Sigmoid colon (tissue), 6 donors: ENCODE measurements at regions not wholly inside any gene's neighbourhood (a gene's known extent, or its start where the extent isn't known, plus 50 kb on each side); places are given as distances from the start of the nearest gene placed in this dataset.
"Not testable (repeated sequence)": the region's sequence is repeated elsewhere in the genome, so short reads cannot be mapped to it uniquely, and the experiment has no call there.

Source experiments
- DNase-seq: peaks from one replicate; pipeline ENCODE4 v3.0.0-alpha.2; 2019
- H3K27ac ChIP-seq, 4 donors: fragments of 200-600 bp; sonication (generic); one replicate each; pipeline ENCODE4 v1.5.1; 2016 to 2019; ENCODE audit warnings: mild to moderate bottlenecking in 1 of 4
- H3K27me3 ChIP-seq, 3 donors: fragments of 200-600 bp; sonication (generic); one replicate each; pipeline ENCODE4 v1.5.1; 2019; ENCODE audit warnings: mild to moderate bottlenecking in 1 of 3
- H3K36me3 ChIP-seq, 4 donors: fragments of 200-600 bp; sonication (generic); one replicate each; pipeline ENCODE4 v1.5.1; 2016 to 2019
- H3K4me1 ChIP-seq, 4 donors: fragments of 200-600 bp; sonication (generic); one replicate each; pipeline ENCODE4 v1.5.1; 2017 to 2019
- H3K4me3 ChIP-seq, 4 donors: fragments of 200-600 bp; sonication (generic); one replicate each; pipeline ENCODE4 v1.5.1; 2017 to 2019; ENCODE audit warnings: mild to moderate bottlenecking in 2 of 4, moderate library complexity in 1 of 4
- H3K9me3 ChIP-seq, 4 donors: fragments of 200-600 bp in 3 of 4; sonication (generic) in 3 of 4; one replicate each; pipeline versions ENCODE4 v1.5.1 to v1.6.1; 2013 to 2019
- EP300 ChIP-seq, 4 donors: sonication (generic); formaldehyde crosslinking; IDR thresholded peaks; one replicate each; pipeline ENCODE4 v1.6.1; 2017; ENCODE audit warnings: antibody characterized with exemption in 4 of 4
- POLR2A ChIP-seq, 2 donors: fragments of 450-650 bp; IDR thresholded peaks; one replicate each; pipeline ENCODE4 v1.6.1; 2016; ENCODE audit warnings: antibody characterized with exemption in 2 of 2, mild to moderate bottlenecking in 2 of 2, moderate library complexity in 2 of 2
- POLR2AphosphoS5 ChIP-seq, 4 donors: sonication (generic); formaldehyde crosslinking; IDR thresholded peaks; one replicate each; pipeline ENCODE4 v1.6.1; 2017; ENCODE audit warnings: antibody characterized with exemption in 4 of 4
- whole genome bisulfite sequencing, 2 donors: extraction: QIAGEN DNeasy Blood & Tissue Kit; methylation state at CpG; one replicate each; pipeline ENCODE4 v1.1.7; 2013; 5-methylcytosine and 5-hydroxymethylcytosine counted together
- intact Hi-C: fragments of 100-400 bp; cut with DNase I; formaldehyde crosslinking; loops from one replicate; pipeline ENCODE4 v1.15.1; 2023
- TF ChIP-seq, protein P1 (sequence below), 4 experiments: fragments of 450-650 bp in 3 of 4; fragments of 200-600 bp in 1 of 4; IDR thresholded peaks; one replicate each; pipeline ENCODE4 v1.5.1; 2016 to 2019; ENCODE audit warnings: antibody characterized with exemption in 4 of 4, mild to moderate bottlenecking in 3 of 4, moderate library complexity in 2 of 4
- donor health status: healthy with polysubstance abuse.
- donor health status: healthy.

- H3K36me3 ChIP-seq, H3K4me1 ChIP-seq, DNase-seq, H3K27me3 ChIP-seq, intact Hi-C loops, H3K4me3 ChIP-seq, H3K9me3 ChIP-seq, H3K27ac ChIP-seq: not testable (repeated sequence)
- 75 to 82% methylated on average over 2 of the region's 2 CpGs for WGBS, 2 donors
These were observed 56.2 kb upstream of the TFPI start for GRCh38 chr2:187610450-187610849.

DNA sequence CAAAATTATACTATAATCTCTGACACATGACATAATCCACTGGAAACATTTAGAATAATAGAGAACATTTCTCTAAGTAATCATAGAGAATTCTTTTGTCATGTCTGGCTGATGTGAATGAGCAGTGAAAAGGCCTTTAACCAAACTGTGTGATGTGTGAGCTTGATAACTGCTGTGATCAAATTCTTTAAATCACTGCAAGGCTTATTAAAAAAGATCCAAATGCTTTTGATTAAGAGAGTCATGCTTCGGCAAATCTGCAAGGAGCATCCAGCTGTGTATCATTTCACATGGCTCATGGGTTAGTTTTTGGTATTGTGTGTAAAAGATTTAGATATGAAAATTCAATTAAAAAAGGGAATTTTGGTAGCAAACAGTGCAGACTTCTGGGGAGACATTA, 58.6 kb upstream of the TFPI start:
- H3K4me3 ChIP-seq, result no peak overlapping the region
- WGBS, 2 donors, result 89 to 91% methylated on average over 1 of the region's 1 CpG
- H3K27ac ChIP-seq, result no peak overlapping the region
- no peaks in the 10 kb centered on the region for H3K36me3 ChIP-seq
- H3K27me3 ChIP-seq, result no peaks in the 10 kb centered on the region
- intact Hi-C loops, result no loop called here
- TF ChIP-seq POLR2A (IDR thresholded peaks at IDR 0.05) (no peak), POLR2AphosphoS5 (IDR thresholded peaks at IDR 0.05) (no peak), EP300 (IDR thresholded peaks at IDR 0.05) (no peak)
- TF ChIP-seq, protein P1, sequence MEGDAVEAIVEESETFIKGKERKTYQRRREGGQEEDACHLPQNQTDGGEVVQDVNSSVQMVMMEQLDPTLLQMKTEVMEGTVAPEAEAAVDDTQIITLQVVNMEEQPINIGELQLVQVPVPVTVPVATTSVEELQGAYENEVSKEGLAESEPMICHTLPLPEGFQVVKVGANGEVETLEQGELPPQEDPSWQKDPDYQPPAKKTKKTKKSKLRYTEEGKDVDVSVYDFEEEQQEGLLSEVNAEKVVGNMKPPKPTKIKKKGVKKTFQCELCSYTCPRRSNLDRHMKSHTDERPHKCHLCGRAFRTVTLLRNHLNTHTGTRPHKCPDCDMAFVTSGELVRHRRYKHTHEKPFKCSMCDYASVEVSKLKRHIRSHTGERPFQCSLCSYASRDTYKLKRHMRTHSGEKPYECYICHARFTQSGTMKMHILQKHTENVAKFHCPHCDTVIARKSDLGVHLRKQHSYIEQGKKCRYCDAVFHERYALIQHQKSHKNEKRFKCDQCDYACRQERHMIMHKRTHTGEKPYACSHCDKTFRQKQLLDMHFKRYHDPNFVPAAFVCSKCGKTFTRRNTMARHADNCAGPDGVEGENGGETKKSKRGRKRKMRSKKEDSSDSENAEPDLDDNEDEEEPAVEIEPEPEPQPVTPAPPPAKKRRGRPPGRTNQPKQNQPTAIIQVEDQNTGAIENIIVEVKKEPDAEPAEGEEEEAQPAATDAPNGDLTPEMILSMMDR (IDR thresholded peaks at IDR 0.05), result no peak
- no peaks in the 10 kb centered on the region for H3K4me1 ChIP-seq
- H3K9me3 ChIP-seq, result no peaks in the 10 kb centered on the region
- DNase-seq, result no peak

DNA sequence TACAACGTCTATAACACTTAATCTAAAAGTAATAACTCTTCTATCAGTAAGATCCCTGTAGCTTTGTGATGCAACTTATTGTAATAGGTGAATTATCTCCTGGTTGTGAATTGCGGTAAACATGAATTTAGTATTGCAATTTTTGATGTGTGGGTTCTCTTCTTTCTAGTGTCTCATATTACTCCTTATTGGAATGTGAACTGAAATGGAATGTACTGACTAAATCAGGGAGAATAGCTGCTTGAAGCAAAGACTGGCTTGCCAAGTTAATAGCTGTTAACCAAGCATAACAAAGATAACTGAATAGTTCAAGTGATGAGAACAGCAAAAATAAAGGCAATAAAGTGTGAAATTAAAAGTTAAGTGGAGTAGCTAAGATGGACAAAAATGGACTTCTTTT, 60.5 kb upstream of the TFPI start:
- DNase-seq, result no peak
- Histone ChIP-seq H3K4me3 (no peak overlapping the region), H3K9me3 (no peaks in the 10 kb centered on the region), H3K4me1 (no peaks in the 10 kb centered on the region), H3K27ac (no peak overlapping the region), H3K27me3 (no peaks in the 10 kb centered on the region), H3K36me3 (no peaks in the 10 kb centered on the region)
- TF ChIP-seq, protein P1 (IDR thresholded peaks at IDR 0.05), result no peak
- TF ChIP-seq EP300 (IDR thresholded peaks at IDR 0.05) (no peak), POLR2A (IDR thresholded peaks at IDR 0.05) (no peak), POLR2AphosphoS5 (IDR thresholded peaks at IDR 0.05) (no peak)
- WGBS, 2 donors, result 57 to 80% methylated on average over 2 of the region's 2 CpGs
- intact Hi-C loops, result no loop called here

DNA sequence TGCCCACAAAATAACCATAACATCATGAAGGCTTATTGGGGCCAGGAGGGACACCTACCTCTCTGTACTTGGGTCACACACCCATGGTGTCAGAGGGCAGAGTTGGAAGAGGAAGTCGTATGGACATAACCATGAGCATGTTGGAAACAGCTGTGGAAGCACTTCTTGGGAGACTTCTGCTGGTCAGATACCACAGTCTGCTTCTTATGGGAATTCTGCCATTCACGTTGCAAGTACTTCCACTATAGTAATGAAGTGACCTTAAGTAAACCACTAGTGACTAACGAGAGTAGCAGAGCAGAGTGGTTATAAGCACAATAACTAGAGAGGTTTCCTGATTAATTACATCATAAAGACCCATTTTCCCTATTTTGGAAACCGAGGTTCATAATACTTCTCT, 61.1 kb upstream of the TFPI start:
- TF ChIP-seq POLR2AphosphoS5 (IDR thresholded peaks at IDR 0.05), result no peak
- no peak for TF ChIP-seq POLR2A (IDR thresholded peaks at IDR 0.05)
- TF ChIP-seq EP300 (IDR thresholded peaks at IDR 0.05), result no peak
- TF ChIP-seq, protein P1 (IDR thresholded peaks at IDR 0.05), result no peak
- intact Hi-C loops, result no loop called here
- 61 to 69% methylated on average over 4 of the region's 4 CpGs for WGBS, 2 donors

GRCh38 chr2:187615902-187616301, 61.7 kb upstream of the TFPI start:
- Histone ChIP-seq H3K27me3 (no peaks in the 10 kb centered on the region), H3K27ac (no peak overlapping the region), H3K4me1 (no peaks in the 10 kb centered on the region), H3K9me3 (no peaks in the 10 kb centered on the region), H3K4me3 (no peak overlapping the region), H3K36me3 (no peaks in the 10 kb centered on the region)
- intact Hi-C loops, result no loop called here
- TF ChIP-seq POLR2A (IDR thresholded peaks at IDR 0.05) (no peak), EP300 (IDR thresholded peaks at IDR 0.05) (no peak), POLR2AphosphoS5 (IDR thresholded peaks at IDR 0.05) (no peak)
- TF ChIP-seq, protein P1 (IDR thresholded peaks at IDR 0.05), result no peak
- DNase-seq, result no peak
- WGBS, 2 donors, result 72 to 82% methylated on average over 1 of the region's 1 CpG

More for the DNA sequence above, 61.1 kb upstream of the TFPI start:
- DNase-seq, result no peak
- Histone ChIP-seq H3K27me3 (no peaks in the 10 kb centered on the region), H3K27ac (no peak overlapping the region), H3K9me3 (no peaks in the 10 kb centered on the region), H3K4me3 (no peak overlapping the region), H3K36me3 (no peaks in the 10 kb centered on the region), H3K4me1 (no peaks in the 10 kb centered on the region)
